SK-N-SH (cell line): ENCODE measurements at regions not wholly inside any gene's neighbourhood (a gene's known extent, or its start where the extent isn't known, plus 50 kb on each side); places are given as distances from the start of the nearest gene placed in this dataset.

Experiments
- CTCF ChIA-PET: fragments of 300-600, 350-600 bp; formaldehyde crosslinking; extraction: SDS; loops from one replicate; lab custom pipeline; 2021; lab: Yijun Ruan, JAX
- POLR2A ChIA-PET: fragments of 350-600 bp; sonication (Branson Sonifier 250); formaldehyde crosslinking; extraction: SDS; loops from one replicate; lab custom pipeline; 2020; ENCODE audit warnings: antibody characterized with exemption, inconsistent platforms; lab: Yijun Ruan, JAX
- DNase-seq: peaks from one replicate; pipeline ENCODE4 v3.0.0; 2012
- H2AFZ ChIP-seq: fragments of 200-600 bp; sonication (generic); 2 replicates; pipeline ENCODE4 v1.8.1; 2016; ENCODE audit warnings: antibody characterized with exemption, mild to moderate bottlenecking, low read depth
- H3F3A ChIP-seq: fragments of 200-600 bp; sonication (generic); replicated peaks from 2 replicates; pipeline ENCODE3; 2016; ENCODE audit warnings: antibody characterized with exemption, mild to moderate bottlenecking; ENCODE audit not compliant: insufficient read depth
- H3K27ac ChIP-seq, 2 experiments: fragments of 200-500 bp in 1 of 2; fragments of 200-600 bp in 1 of 2; sonication (Bioruptor generic) in 1 of 2; sonication (generic), shearing (Covaris generic) in 1 of 2; 2 replicates each; pipeline versions ENCODE4 v1.5.1 to v1.6.1; 2014 to 2016; ENCODE audit warnings: low read depth in 2 of 2, inconsistent platforms in 1 of 2, low read length in 1 of 2, mild to moderate bottlenecking in 1 of 2, mixed read lengths in 1 of 2
- H3K27me3 ChIP-seq: fragments of 200-600 bp; sonication (generic), shearing (Covaris generic); 2 replicates; pipeline ENCODE4 v1.6.1; 2016; ENCODE audit warnings: mixed run types; ENCODE audit not compliant: insufficient read depth
- H3K36me3 ChIP-seq, 2 experiments: fragments of 200-500 bp in 1 of 2; fragments of 200-600 bp in 1 of 2; sonication (Bioruptor generic) in 1 of 2; sonication (generic) in 1 of 2; replicated peaks in 1 of 2; 2 replicates each; pipeline versions ENCODE3 to v1.5.1; 2014 to 2016; ENCODE audit warnings: low read length in 1 of 2, mild to moderate bottlenecking in 1 of 2; ENCODE audit not compliant: insufficient read depth in 2 of 2, control insufficient read depth in 1 of 2
- H3K4me1 ChIP-seq, 2 experiments: fragments of 200-500 bp in 1 of 2; fragments of 200-600 bp in 1 of 2; sonication (Bioruptor generic) in 1 of 2; sonication (generic), shearing (Covaris generic) in 1 of 2; 2 replicates each; pipeline versions ENCODE4 v1.5.1 to v1.6.1; 2014 to 2016; ENCODE audit warnings: low read depth in 1 of 2, low read length in 1 of 2, mixed run types in 1 of 2; ENCODE audit not compliant: insufficient read depth in 2 of 2, control insufficient read depth in 1 of 2
- H3K4me2 ChIP-seq: fragments of 200-600 bp; sonication (generic), shearing (Covaris generic); 2 replicates; pipeline ENCODE4 v1.6.1; 2017; ENCODE audit warnings: mixed run types
- H3K4me3 ChIP-seq, 2 experiments: fragments of 200-500 bp in 1 of 2; fragments of 200-600 bp in 1 of 2; sonication (Bioruptor generic) in 1 of 2; sonication (generic), shearing (Covaris generic) in 1 of 2; 2 replicates each; pipeline versions ENCODE4 v1.5.1 to v1.8.1; 2014 to 2016; ENCODE audit warnings: low read depth in 2 of 2, inconsistent platforms in 1 of 2, low read length in 1 of 2, mild to moderate bottlenecking in 1 of 2, mixed read lengths in 1 of 2, moderate library complexity in 1 of 2
- H3K79me2 ChIP-seq: fragments of 200-600 bp; sonication (generic); 2 replicates; pipeline ENCODE4 v1.8.1; 2017; ENCODE audit warnings: mild to moderate bottlenecking; ENCODE audit not compliant: insufficient read depth
- H3K9ac ChIP-seq: fragments of 200-600 bp; sonication (generic); 2 replicates; pipeline ENCODE4 v1.6.1; 2017; ENCODE audit warnings: mixed run types
- H3K9me2 ChIP-seq: fragments of 200-600 bp; sonication (generic); 2 replicates; pipeline ENCODE4 v1.6.1; 2017; ENCODE audit warnings: mixed run types
- H3K9me3 ChIP-seq: fragments of 200-600 bp; sonication (generic); 2 replicates; pipeline ENCODE4 v1.6.1; 2017; ENCODE audit warnings: mixed run types, mild to moderate bottlenecking, moderate library complexity
- H4K20me1 ChIP-seq: fragments of 200-600 bp; sonication (generic); 2 replicates; pipeline ENCODE4 v1.6.1; 2017; ENCODE audit warnings: mild to moderate bottlenecking, mixed run types; ENCODE audit not compliant: insufficient read depth
- ELF1 ChIP-seq: IDR thresholded peaks from 2 replicates; pipeline ENCODE4 v1.4.0; 2012
- EZH2phosphoT487 ChIP-seq: fragments of 200-600 bp; sonication (generic); IDR thresholded peaks from 2 replicates; pipeline ENCODE4 v1.6.1; 2017; ENCODE audit warnings: low read depth, mixed run types, mild to moderate bottlenecking, antibody characterized with exemption, moderate library complexity, borderline replicate concordance
- FOSL2 ChIP-seq: IDR thresholded peaks from 2 replicates; pipeline ENCODE4 v1.4.0; 2012; ENCODE audit warnings: low read depth, mild to moderate bottlenecking, moderate library complexity, borderline replicate concordance
- FOXJ3 ChIP-seq: sonication (generic); formaldehyde crosslinking; IDR thresholded peaks from 2 replicates; pipeline ENCODE4 v1.5.1; 2020; ENCODE audit warnings: mild to moderate bottlenecking, missing genetic modification reagents
- FOXM1 ChIP-seq: IDR thresholded peaks from 2 replicates; pipeline ENCODE4 v1.4.0; 2012; ENCODE audit warnings: low read depth, mild to moderate bottlenecking
- GABPA ChIP-seq: IDR thresholded peaks from 2 replicates; pipeline ENCODE4 v1.4.0; 2012; ENCODE audit warnings: low read depth, mild to moderate bottlenecking
- GATA2 ChIP-seq: sonication (generic); formaldehyde crosslinking; IDR thresholded peaks from 2 replicates; pipeline ENCODE4 v1.5.0; 2020; ENCODE audit warnings: mild to moderate bottlenecking, missing genetic modification reagents
- JUND ChIP-seq: IDR thresholded peaks from 2 replicates; pipeline ENCODE4 v1.4.0; 2012
- MXI1 ChIP-seq: IDR thresholded peaks from 2 replicates; pipeline ENCODE4 v1.6.1; 2012; ENCODE audit warnings: mild to moderate bottlenecking, low read depth, low read length, improper control_type of control experiment
- NFIC ChIP-seq: IDR thresholded peaks from 2 replicates; pipeline ENCODE4 v1.4.0; 2012; ENCODE audit warnings: borderline replicate concordance
- RCOR1 ChIP-seq: fragments of 150-350 bp; IDR thresholded peaks from 2 replicates; pipeline ENCODE4 v1.6.1; 2017; ENCODE audit warnings: antibody characterized with exemption, low read length
- RFX5 ChIP-seq: IDR thresholded peaks from 2 replicates; pipeline ENCODE4 v1.6.1; 2012; ENCODE audit warnings: mild to moderate bottlenecking, improper control_type of control experiment, low read length
- SIN3A ChIP-seq: IDR thresholded peaks from 2 replicates; pipeline ENCODE4 v1.6.1; 2012; ENCODE audit warnings: low read depth, mild to moderate bottlenecking, low read length, moderate library complexity, borderline replicate concordance
- TAF1 ChIP-seq: IDR thresholded peaks from 2 replicates; pipeline ENCODE4 v1.6.1; 2012; ENCODE audit warnings: low read depth, mild to moderate bottlenecking, low read length, moderate library complexity, borderline replicate concordance
- TCF12 ChIP-seq: IDR thresholded peaks from 2 replicates; pipeline ENCODE4 v1.4.0; 2012
- TEAD4 ChIP-seq: IDR thresholded peaks from 2 replicates; pipeline ENCODE4 v1.4.0; 2012; ENCODE audit warnings: mild to moderate bottlenecking, borderline replicate concordance; ENCODE audit not compliant: insufficient read depth
- YY1 ChIP-seq: IDR thresholded peaks from 2 replicates; pipeline ENCODE4 v1.4.0; 2012; ENCODE audit warnings: low read depth, mild to moderate bottlenecking
- WGBS: methylation state at CpG from one replicate; pipeline ENCODE4 v1.1.6; 2017; ENCODE audit warnings: low lambda C conversion rate; 5-methylcytosine and 5-hydroxymethylcytosine counted together
- TF ChIP-seq, protein P1 (sequence below): IDR thresholded peaks from 2 replicates; pipeline ENCODE4 v1.4.0; 2012; ENCODE audit warnings: low read depth, borderline replicate concordance
- TF ChIP-seq, protein P2 (sequence below): IDR thresholded peaks from 2 replicates; pipeline ENCODE4 v1.4.0; 2012; ENCODE audit warnings: low read depth, borderline replicate concordance
- TF ChIP-seq, protein P3 (sequence below): fragments of 150-350 bp; IDR thresholded peaks from 2 replicates; pipeline ENCODE4 v1.6.1; 2016; ENCODE audit warnings: mild to moderate bottlenecking, low read depth, low read length

DNA sequence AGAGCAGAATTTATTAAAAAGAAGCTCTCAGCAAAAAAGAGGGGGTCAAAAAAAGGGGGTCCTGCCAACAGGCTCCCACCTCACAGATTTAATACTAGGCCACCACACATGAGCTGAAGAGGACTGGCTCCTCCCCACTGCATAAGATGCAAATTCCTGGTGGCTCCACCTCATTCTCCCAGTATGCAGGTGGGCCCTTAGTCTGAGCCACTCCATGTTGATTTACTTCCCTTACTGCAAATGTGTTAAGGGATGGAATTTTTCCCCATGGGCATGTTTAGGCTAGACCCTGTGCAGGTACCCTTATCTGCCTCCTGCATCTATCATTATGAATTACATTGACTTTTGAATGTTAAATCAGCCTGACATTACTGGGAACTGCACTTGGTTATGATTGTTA is 82.9 kb downstream of the ISOC1 start (continued):
- TF ChIP-seq YY1 (no peak), ELF1 (no peak), RCOR1 (no peak), RFX5 (no peak), NFIC (no peak)
- TF ChIP-seq, all 33 proteins: peak for 0

DNA sequence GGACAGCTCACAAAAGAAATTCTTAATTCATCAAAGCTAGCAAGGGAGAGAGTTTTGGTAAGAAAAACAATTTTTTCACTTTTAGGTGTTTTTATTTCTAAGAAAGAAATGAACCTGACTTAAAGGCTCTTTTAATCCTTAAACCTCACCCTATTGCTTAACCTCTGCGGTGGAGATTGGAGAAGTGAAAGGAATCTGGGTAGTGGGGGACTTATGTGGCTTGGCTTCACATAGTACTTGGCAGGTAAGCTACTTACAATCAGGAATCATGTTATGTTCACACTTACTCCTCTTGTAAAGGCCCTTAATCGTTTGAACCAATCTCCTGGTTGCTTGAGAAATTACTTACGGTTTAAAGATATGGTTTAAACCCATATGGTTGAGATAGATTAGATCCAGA is 104.8 kb downstream of the ISOC1 start:
- 13% methylated on average over 3 of the region's 3 CpGs for WGBS
- Histone ChIP-seq H2AFZ (no peak overlapping the region), H3F3A (no peaks in the 10 kb centered on the region), H3K79me2 (no peaks in the 10 kb centered on the region), H3K9me3 (no peaks in the 10 kb centered on the region), H3K9me2 (no peaks in the 10 kb centered on the region), H3K9ac (no peak overlapping the region), H3K27ac (no peak overlapping the region), H3K4me2 (no peak overlapping the region), H4K20me1 (no peaks in the 10 kb centered on the region), H3K36me3 (no peaks in the 10 kb centered on the region), H3K4me1 (no peaks in the 10 kb centered on the region), H3K4me3 (no peak overlapping the region), H3K27me3 (no peaks in the 10 kb centered on the region)
- ChIA-PET CTCF (no interaction called here), POLR2A (no interaction called here)
- TF ChIP-seq TEAD4 (no peak), EZH2phosphoT487 (no peak), FOXM1 (no peak), GABPA (no peak), SIN3A (no peak), MXI1 (no peak), FOXJ3 (CRISPR knock-in tag) (no peak), GATA2 (CRISPR knock-in tag) (no peak), ELF1 (no peak), YY1 (no peak), FOSL2 (no peak), TAF1 (no peak), JUND (no peak), TCF12 (no peak), RCOR1 (no peak)
- TF ChIP-seq, protein P1, sequence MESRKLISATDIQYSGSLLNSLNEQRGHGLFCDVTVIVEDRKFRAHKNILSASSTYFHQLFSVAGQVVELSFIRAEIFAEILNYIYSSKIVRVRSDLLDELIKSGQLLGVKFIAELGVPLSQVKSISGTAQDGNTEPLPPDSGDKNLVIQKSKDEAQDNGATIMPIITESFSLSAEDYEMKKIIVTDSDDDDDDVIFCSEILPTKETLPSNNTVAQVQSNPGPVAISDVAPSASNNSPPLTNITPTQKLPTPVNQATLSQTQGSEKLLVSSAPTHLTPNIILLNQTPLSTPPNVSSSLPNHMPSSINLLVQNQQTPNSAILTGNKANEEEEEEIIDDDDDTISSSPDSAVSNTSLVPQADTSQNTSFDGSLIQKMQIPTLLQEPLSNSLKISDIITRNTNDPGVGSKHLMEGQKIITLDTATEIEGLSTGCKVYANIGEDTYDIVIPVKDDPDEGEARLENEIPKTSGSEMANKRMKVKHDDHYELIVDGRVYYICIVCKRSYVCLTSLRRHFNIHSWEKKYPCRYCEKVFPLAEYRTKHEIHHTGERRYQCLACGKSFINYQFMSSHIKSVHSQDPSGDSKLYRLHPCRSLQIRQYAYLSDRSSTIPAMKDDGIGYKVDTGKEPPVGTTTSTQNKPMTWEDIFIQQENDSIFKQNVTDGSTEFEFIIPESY: no peak
- TF ChIP-seq, protein P2, sequence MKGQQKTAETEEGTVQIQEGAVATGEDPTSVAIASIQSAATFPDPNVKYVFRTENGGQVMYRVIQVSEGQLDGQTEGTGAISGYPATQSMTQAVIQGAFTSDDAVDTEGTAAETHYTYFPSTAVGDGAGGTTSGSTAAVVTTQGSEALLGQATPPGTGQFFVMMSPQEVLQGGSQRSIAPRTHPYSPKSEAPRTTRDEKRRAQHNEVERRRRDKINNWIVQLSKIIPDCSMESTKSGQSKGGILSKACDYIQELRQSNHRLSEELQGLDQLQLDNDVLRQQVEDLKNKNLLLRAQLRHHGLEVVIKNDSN: no peak
- TF ChIP-seq, protein P3, sequence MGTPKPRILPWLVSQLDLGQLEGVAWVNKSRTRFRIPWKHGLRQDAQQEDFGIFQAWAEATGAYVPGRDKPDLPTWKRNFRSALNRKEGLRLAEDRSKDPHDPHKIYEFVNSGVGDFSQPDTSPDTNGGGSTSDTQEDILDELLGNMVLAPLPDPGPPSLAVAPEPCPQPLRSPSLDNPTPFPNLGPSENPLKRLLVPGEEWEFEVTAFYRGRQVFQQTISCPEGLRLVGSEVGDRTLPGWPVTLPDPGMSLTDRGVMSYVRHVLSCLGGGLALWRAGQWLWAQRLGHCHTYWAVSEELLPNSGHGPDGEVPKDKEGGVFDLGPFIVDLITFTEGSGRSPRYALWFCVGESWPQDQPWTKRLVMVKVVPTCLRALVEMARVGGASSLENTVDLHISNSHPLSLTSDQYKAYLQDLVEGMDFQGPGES: no peak
- DNase-seq: no peak
